SU-DHL-6 (cell line): ENCODE measurements at regions not wholly inside any gene's neighbourhood (a gene's known extent, or its start where the extent isn't known, plus 50 kb on each side); places are given as distances from the start of the nearest gene placed in this dataset.

Experiments
- EZH2phosphoT487 ChIP-seq: fragments of 200-600 bp; sonication (generic), shearing (Covaris generic); conservative IDR thresholded peaks from 2 replicates; pipeline ENCODE4 v1.6.1; 2018; ENCODE audit warnings: mild to moderate bottlenecking, antibody characterized with exemption, low read length, moderate library complexity, mixed read lengths
- TF ChIP-seq, protein P1 (sequence below): fragments of 200-600 bp; sonication (generic); IDR thresholded peaks from one replicate; pipeline ENCODE4 v1.5.1; 2017; ENCODE audit warnings: antibody characterized with exemption, mild to moderate bottlenecking, low read length, moderate library complexity; ENCODE audit not compliant: insufficient read depth, poor library complexity, severe bottlenecking

DNA sequence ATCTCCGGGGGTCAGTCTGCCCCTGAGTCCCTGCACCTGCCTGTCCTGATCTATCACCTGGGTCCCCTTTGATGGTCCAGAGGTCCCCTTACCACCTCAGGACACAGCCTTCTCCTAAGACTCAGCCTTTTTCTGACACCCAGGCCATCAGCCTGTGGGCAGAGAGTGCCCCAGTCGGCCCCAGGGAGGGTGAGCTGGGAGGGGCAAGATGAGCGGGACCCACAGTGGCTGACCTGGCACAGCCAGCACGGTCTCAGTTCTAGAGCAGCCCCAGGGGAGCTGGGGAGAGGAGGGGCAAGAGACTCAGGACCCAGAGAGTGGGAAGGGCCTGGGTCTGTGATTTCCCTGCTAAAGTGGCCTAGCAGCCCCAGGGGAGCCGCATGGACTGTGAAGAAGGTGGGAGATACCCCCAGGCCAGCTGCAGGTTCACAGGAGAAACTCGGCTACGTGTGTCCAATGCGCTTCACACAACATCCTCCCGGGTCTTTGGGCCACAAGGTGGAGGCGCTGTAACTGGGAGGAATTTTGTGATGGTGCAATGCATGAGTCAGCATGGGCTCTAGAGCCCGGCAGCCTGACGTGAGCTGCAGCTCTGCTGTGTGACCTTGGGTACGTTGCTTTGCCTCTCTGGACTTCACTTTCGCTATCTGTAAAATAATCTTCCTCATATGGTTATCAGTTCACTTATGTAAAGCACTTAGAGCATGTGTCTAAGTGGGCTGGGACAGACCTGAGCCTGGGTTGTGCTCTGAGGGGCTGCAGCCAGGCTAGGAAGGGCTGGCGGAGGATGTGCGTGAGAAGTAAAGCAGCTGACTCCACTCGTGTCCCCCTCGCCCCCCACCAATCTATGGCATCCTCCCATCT, 67.2 kb upstream of the LHX1 start:
- TF ChIP-seq, protein P1, sequence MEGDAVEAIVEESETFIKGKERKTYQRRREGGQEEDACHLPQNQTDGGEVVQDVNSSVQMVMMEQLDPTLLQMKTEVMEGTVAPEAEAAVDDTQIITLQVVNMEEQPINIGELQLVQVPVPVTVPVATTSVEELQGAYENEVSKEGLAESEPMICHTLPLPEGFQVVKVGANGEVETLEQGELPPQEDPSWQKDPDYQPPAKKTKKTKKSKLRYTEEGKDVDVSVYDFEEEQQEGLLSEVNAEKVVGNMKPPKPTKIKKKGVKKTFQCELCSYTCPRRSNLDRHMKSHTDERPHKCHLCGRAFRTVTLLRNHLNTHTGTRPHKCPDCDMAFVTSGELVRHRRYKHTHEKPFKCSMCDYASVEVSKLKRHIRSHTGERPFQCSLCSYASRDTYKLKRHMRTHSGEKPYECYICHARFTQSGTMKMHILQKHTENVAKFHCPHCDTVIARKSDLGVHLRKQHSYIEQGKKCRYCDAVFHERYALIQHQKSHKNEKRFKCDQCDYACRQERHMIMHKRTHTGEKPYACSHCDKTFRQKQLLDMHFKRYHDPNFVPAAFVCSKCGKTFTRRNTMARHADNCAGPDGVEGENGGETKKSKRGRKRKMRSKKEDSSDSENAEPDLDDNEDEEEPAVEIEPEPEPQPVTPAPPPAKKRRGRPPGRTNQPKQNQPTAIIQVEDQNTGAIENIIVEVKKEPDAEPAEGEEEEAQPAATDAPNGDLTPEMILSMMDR: no peak
- no peak for TF ChIP-seq EZH2phosphoT487
